PC-3 (cell line): ENCODE measurements at regions not wholly inside any gene's neighbourhood (a gene's known extent, or its start where the extent isn't known, plus 50 kb on each side); places are given as distances from the start of the nearest gene placed in this dataset.

Experiments
- EZH2 ChIP-seq: fragments of 300-600 bp; sonication (generic); IDR thresholded peaks from one replicate; pipeline ENCODE4 v1.6.1; 2017; ENCODE audit warnings: antibody characterized with exemption, mild to moderate bottlenecking, low read length; ENCODE audit not compliant: unreplicated experiment
- TF ChIP-seq, protein P1 (sequence below): fragments of 300-600 bp; sonication (generic); conservative IDR thresholded peaks from 2 replicates; pipeline ENCODE4 v1.5.1; 2017; ENCODE audit warnings: antibody characterized with exemption, low read depth, mild to moderate bottlenecking, low read length

DNA sequence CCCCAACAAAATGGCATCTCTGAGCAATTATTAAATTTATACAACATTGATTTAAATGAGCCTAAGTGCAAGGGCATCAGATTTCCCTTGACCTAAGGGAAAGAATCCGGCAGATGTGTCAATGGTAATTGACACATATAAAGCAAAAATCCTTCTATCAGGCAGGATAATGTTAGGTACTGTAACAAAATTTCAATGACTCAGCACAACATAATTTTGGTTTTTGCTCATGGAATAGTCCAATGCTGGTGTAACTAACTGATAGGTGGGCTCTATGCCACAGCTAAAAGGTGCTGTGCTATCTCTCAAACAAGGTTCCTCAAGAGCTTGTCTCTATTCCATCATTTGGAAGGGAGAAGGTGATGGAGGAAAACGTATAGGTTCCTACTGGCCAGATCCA lies 68.3 kb upstream of the MEIS1 start:
- TF ChIP-seq, protein P1, sequence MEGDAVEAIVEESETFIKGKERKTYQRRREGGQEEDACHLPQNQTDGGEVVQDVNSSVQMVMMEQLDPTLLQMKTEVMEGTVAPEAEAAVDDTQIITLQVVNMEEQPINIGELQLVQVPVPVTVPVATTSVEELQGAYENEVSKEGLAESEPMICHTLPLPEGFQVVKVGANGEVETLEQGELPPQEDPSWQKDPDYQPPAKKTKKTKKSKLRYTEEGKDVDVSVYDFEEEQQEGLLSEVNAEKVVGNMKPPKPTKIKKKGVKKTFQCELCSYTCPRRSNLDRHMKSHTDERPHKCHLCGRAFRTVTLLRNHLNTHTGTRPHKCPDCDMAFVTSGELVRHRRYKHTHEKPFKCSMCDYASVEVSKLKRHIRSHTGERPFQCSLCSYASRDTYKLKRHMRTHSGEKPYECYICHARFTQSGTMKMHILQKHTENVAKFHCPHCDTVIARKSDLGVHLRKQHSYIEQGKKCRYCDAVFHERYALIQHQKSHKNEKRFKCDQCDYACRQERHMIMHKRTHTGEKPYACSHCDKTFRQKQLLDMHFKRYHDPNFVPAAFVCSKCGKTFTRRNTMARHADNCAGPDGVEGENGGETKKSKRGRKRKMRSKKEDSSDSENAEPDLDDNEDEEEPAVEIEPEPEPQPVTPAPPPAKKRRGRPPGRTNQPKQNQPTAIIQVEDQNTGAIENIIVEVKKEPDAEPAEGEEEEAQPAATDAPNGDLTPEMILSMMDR: no peak
- TF ChIP-seq EZH2: no peak
